PC-3 (cell line): ENCODE measurements at regions not wholly inside any gene's neighbourhood (a gene's known extent, or its start where the extent isn't known, plus 50 kb on each side); places are given as distances from the start of the nearest gene placed in this dataset.

Source experiments
- EZH2 ChIP-seq: fragments of 300-600 bp; sonication (generic); IDR thresholded peaks from one replicate; pipeline ENCODE4 v1.6.1; 2017; ENCODE audit warnings: antibody characterized with exemption, mild to moderate bottlenecking, low read length; ENCODE audit not compliant: unreplicated experiment
- EZH2phosphoT487 ChIP-seq: fragments of 300-600 bp; sonication (generic); IDR thresholded peaks from 2 replicates; pipeline ENCODE4 v1.6.1; 2018; ENCODE audit warnings: mild to moderate bottlenecking, antibody characterized with exemption, low read length, borderline replicate concordance
- TF ChIP-seq, protein P1 (sequence below): fragments of 300-600 bp; sonication (generic); conservative IDR thresholded peaks from 2 replicates; pipeline ENCODE4 v1.5.1; 2017; ENCODE audit warnings: antibody characterized with exemption, low read depth, mild to moderate bottlenecking, low read length

DNA sequence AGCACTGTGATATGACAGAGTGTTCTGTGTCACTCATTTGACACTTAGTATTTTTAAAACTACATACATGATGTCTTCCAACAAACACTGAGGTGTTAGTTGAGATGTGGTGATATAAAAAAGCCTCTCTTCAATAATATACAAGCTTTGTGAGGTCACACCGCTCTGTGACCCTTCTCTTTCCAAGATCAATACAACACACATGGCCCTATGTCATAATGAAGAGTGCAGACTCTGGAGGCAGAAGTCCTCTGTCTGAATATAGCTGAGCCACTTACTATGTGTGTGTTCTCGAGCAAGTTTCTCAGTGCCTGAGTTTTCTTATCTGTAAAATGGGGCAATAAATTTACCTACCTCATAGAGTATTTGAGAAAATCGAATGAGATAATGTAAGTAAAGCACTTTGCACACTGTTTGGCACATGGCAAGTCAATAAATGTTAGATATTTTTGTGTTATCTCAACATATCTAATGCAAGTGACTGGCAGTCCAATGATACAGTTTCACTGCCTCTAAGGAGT lies 499.0 kb upstream of the MARCKS start:
- TF ChIP-seq, protein P1, sequence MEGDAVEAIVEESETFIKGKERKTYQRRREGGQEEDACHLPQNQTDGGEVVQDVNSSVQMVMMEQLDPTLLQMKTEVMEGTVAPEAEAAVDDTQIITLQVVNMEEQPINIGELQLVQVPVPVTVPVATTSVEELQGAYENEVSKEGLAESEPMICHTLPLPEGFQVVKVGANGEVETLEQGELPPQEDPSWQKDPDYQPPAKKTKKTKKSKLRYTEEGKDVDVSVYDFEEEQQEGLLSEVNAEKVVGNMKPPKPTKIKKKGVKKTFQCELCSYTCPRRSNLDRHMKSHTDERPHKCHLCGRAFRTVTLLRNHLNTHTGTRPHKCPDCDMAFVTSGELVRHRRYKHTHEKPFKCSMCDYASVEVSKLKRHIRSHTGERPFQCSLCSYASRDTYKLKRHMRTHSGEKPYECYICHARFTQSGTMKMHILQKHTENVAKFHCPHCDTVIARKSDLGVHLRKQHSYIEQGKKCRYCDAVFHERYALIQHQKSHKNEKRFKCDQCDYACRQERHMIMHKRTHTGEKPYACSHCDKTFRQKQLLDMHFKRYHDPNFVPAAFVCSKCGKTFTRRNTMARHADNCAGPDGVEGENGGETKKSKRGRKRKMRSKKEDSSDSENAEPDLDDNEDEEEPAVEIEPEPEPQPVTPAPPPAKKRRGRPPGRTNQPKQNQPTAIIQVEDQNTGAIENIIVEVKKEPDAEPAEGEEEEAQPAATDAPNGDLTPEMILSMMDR, result no peak
- no peak for TF ChIP-seq EZH2
- TF ChIP-seq EZH2phosphoT487, result no peak
